Endothelial cell of umbilical vein (primary cell): ENCODE measurements at regions not wholly inside any gene's neighbourhood (a gene's known extent, or its start where the extent isn't known, plus 50 kb on each side); places are given as distances from the start of the nearest gene placed in this dataset.

Experiments
- BruUV-seq: library from RNA; stranded (reverse); fragments of 400-500 nt; replicated peaks from 2 replicates; lab custom pipeline; 2021; lab: Mats Ljungman, UMichigan
- CTCF ChIA-PET: fragments of 300-600, 350-600 bp; sonication (Branson Sonifier 250); formaldehyde crosslinking; loops from one replicate; lab custom pipeline; 2021; ENCODE audit warnings: antibody characterized with exemption, inconsistent platforms; lab: Charles Lee
- POLR2A ChIA-PET: fragments of 300-600, 350-600 bp; sonication (Branson Sonifier 250); formaldehyde crosslinking; loops from one replicate; lab custom pipeline; 2021; ENCODE audit warnings: antibody characterized with exemption, inconsistent platforms; lab: Charles Lee
- DNase-seq: peaks from one replicate; pipeline ENCODE4 v3.0.0-alpha.2; 2011; ENCODE audit warnings: low read depth, low spot score
- FAIRE-seq: peaks from 2 replicates; lab custom pipeline; 2011; peaks lifted over from hg19 to GRCh38; lab: Jason Lieb, UNC
- H2AFZ ChIP-seq: 2 replicates; pipeline ENCODE4 v1.6.0; 2012; ENCODE audit warnings: low read depth, low read length, control low read depth, inconsistent platforms
- H3K27ac ChIP-seq: 2 replicates; pipeline ENCODE4 v1.5.1; 2011; ENCODE audit warnings: low read depth, mild to moderate bottlenecking, control low read depth, low read length, moderate library complexity; ENCODE audit not compliant: insufficient read depth
- H3K27me3 ChIP-seq, 2 experiments: 2 replicates each; pipeline versions ENCODE4 v1.6.0 to v1.6.1; 2011; ENCODE audit warnings: low read length in 2 of 2, mixed read lengths in 1 of 2; ENCODE audit not compliant: control insufficient read depth in 2 of 2, insufficient read depth in 2 of 2
- H3K36me3 ChIP-seq, 2 experiments: 2 replicates in 1 of 2; 3 replicates in 1 of 2; pipeline ENCODE4 v1.5.1; 2011; ENCODE audit warnings: low read length in 2 of 2, mild to moderate bottlenecking in 1 of 2, moderate library complexity in 1 of 2; ENCODE audit not compliant: control insufficient read depth in 2 of 2, insufficient read depth in 2 of 2; ENCODE audit errors: extremely low read depth in 1 of 2
- H3K4me1 ChIP-seq: 3 replicates; pipeline ENCODE4 v1.5.1; 2011; ENCODE audit warnings: mild to moderate bottlenecking, low read length; ENCODE audit not compliant: control insufficient read depth, insufficient read depth; ENCODE audit errors: extremely low read depth
- H3K4me2 ChIP-seq: 2 replicates; pipeline ENCODE4 v1.6.1; 2011; ENCODE audit warnings: low read length, control low read depth, mixed read lengths; ENCODE audit not compliant: insufficient read depth
- H3K4me3 ChIP-seq, 3 experiments: fragments of 200-600 bp in 1 of 3; sonication (generic), shearing (Covaris generic) in 1 of 3; replicated peaks in 1 of 3; 2 replicates each; pipeline ENCODE4 v1.5.1; 2011 to 2016; ENCODE audit warnings: control low read depth in 3 of 3, low read length in 3 of 3, mild to moderate bottlenecking in 2 of 3, inconsistent platforms in 1 of 3, low read depth in 1 of 3, moderate library complexity in 1 of 3; ENCODE audit not compliant: insufficient read depth in 1 of 3
- H3K79me2 ChIP-seq: 2 replicates; pipeline ENCODE4 v1.6.0; 2012; ENCODE audit warnings: low read length, inconsistent platforms; ENCODE audit not compliant: control insufficient read depth, insufficient read depth
- H3K9ac ChIP-seq: replicated peaks from 2 replicates; pipeline ENCODE3; 2011; ENCODE audit warnings: low read length, control low read depth; ENCODE audit not compliant: insufficient read depth; ENCODE audit errors: extremely low read depth
- H3K9me1 ChIP-seq: replicated peaks from 3 replicates; pipeline ENCODE4 v1.6.0; 2011; ENCODE audit warnings: mild to moderate bottlenecking, low read length; ENCODE audit not compliant: control insufficient read depth, insufficient read depth; ENCODE audit errors: extremely low read depth
- H3K9me3 ChIP-seq: replicated peaks from 2 replicates; pipeline ENCODE4 v1.5.1; 2012; ENCODE audit warnings: low read length, inconsistent platforms; ENCODE audit not compliant: control insufficient read depth, insufficient read depth
- H4K20me1 ChIP-seq: replicated peaks from 2 replicates; pipeline ENCODE3; 2011; ENCODE audit warnings: mild to moderate bottlenecking, low read length; ENCODE audit not compliant: control insufficient read depth, insufficient read depth; ENCODE audit errors: extremely low read depth
- CTCF ChIP-seq, 2 donors: IDR thresholded peaks; 1 replicate in 1 of 2; 2 replicates in 1 of 2; pipeline ENCODE4 v1.5.1; 2011; ENCODE audit warnings: low read length in 2 of 2, mild to moderate bottlenecking in 2 of 2, moderate library complexity in 2 of 2, control low read depth in 1 of 2, inconsistent platforms in 1 of 2, low read depth in 1 of 2; ENCODE audit not compliant: insufficient read depth in 1 of 2; ENCODE audit errors: extremely low read depth in 1 of 2
- EZH2 ChIP-seq: IDR thresholded peaks from 2 replicates; pipeline ENCODE4 v1.6.1; 2012; ENCODE audit warnings: borderline replicate concordance, low read depth, mild to moderate bottlenecking, moderate library complexity, low read length, inconsistent platforms; ENCODE audit not compliant: severe bottlenecking
- FOS ChIP-seq: IDR thresholded peaks from 2 replicates; pipeline ENCODE4 v1.6.1; 2011; ENCODE audit warnings: mild to moderate bottlenecking, low read length, moderate library complexity, borderline replicate concordance; ENCODE audit not compliant: insufficient read depth
- GATA2 ChIP-seq: IDR thresholded peaks from 2 replicates; pipeline ENCODE4 v1.7.0; 2011; ENCODE audit warnings: low read depth, mild to moderate bottlenecking, moderate library complexity, mixed read lengths, low read length; ENCODE audit not compliant: insufficient read length, insufficient read depth
- JUN ChIP-seq: IDR thresholded peaks from 2 replicates; pipeline ENCODE4 v1.6.1; 2011; ENCODE audit warnings: borderline replicate concordance, low read depth; ENCODE audit not compliant: insufficient read length, insufficient read depth
- MAX ChIP-seq: IDR thresholded peaks from 2 replicates; pipeline ENCODE4 v1.6.1; 2011; ENCODE audit not compliant: insufficient read depth, insufficient read length
- MYC ChIP-seq: IDR thresholded peaks from one replicate; pipeline ENCODE4 v1.6.1; 2011; ENCODE audit warnings: mild to moderate bottlenecking, low read depth, low read length
- POLR2A ChIP-seq: IDR thresholded peaks from 2 replicates; pipeline ENCODE4 v1.6.1; 2012; ENCODE audit warnings: low read depth, mild to moderate bottlenecking, control low read depth, low read length
- POLR2AphosphoS5 ChIP-seq: IDR thresholded peaks from 2 replicates; pipeline ENCODE4 v1.6.1; 2012; ENCODE audit warnings: low read depth, mild to moderate bottlenecking, control low read depth, low read length, moderate library complexity; ENCODE audit not compliant: insufficient read depth
- dilution Hi-C: fragments of 300-500 bp; cut with MboI; formaldehyde crosslinking; loops from one replicate; pipeline ENCODE4 v1.15.0; 2019; ENCODE audit warnings: low sequenced_read_pairs; ENCODE audit not compliant: extremely low pct_ligation_motif_present
- intact Hi-C: fragments of 100-400 bp; cut with micrococcal nuclease; formaldehyde crosslinking; loops from one replicate; pipeline ENCODE4 v1.10.0; 2022

- FAIRE-seq, result no peak
- H4K20me1 ChIP-seq, result no peaks in the 10 kb centered on the region
- no peaks in the 10 kb centered on the region for H3K36me3 ChIP-seq
- H2AFZ ChIP-seq, result no peak overlapping the region
- H3K27me3 ChIP-seq, result no peaks in the 10 kb centered on the region
- TF ChIP-seq MAX (no peak), CTCF (IDR thresholded peaks at IDR 0.05; ENCODE audit: extremely low read depth in 1 of 2, insufficient read depth in 1 of 2, low read depth in 1 of 2, low read length in 2 of 2) (no peak), POLR2A (no peak), JUN (no peak), EZH2 (no peak), MYC (no peak), GATA2 (no peak), FOS (no peak), POLR2AphosphoS5 (no peak)
- H3K4me1 ChIP-seq, result no peaks in the 10 kb centered on the region
- H3K9me1 ChIP-seq, result no peaks in the 10 kb centered on the region
- no peak overlapping the region for H3K4me2 ChIP-seq
- CTCF ChIA-PET, result no interaction called here
- BruUV-seq, result no TSS peak
- H3K79me2 ChIP-seq, result no peaks in the 10 kb centered on the region
- no peak overlapping the region for H3K27ac ChIP-seq
- H3K9me3 ChIP-seq, result no peaks in the 10 kb centered on the region
- H3K4me3 ChIP-seq, result no peak overlapping the region
- POLR2A ChIA-PET, result no interaction called here
- DNase-seq, result no peak
- no peak overlapping the region for H3K9ac ChIP-seq
- intact Hi-C loops, result no loop called here
- dilution Hi-C loops, result no loop called here
These were observed 250.2 kb downstream of the SH2D4B start for GRCh38 chr10:80787952-80788351.
